SK-N-SH (cell line): ENCODE measurements at regions not wholly inside any gene's neighbourhood (a gene's known extent, or its start where the extent isn't known, plus 50 kb on each side); places are given as distances from the start of the nearest gene placed in this dataset.

Experiments used
- CTCF ChIA-PET: fragments of 300-600, 350-600 bp; formaldehyde crosslinking; extraction: SDS; loops from one replicate; lab custom pipeline; 2021; lab: Yijun Ruan, JAX
- POLR2A ChIA-PET: fragments of 350-600 bp; sonication (Branson Sonifier 250); formaldehyde crosslinking; extraction: SDS; loops from one replicate; lab custom pipeline; 2020; ENCODE audit warnings: antibody characterized with exemption, inconsistent platforms; lab: Yijun Ruan, JAX
- DNase-seq: peaks from one replicate; pipeline ENCODE4 v3.0.0; 2012
- H2AFZ ChIP-seq: fragments of 200-600 bp; sonication (generic); 2 replicates; pipeline ENCODE4 v1.8.1; 2016; ENCODE audit warnings: antibody characterized with exemption, mild to moderate bottlenecking, low read depth
- H3F3A ChIP-seq: fragments of 200-600 bp; sonication (generic); replicated peaks from 2 replicates; pipeline ENCODE3; 2016; ENCODE audit warnings: antibody characterized with exemption, mild to moderate bottlenecking; ENCODE audit not compliant: insufficient read depth
- H3K27ac ChIP-seq, 2 experiments: fragments of 200-500 bp in 1 of 2; fragments of 200-600 bp in 1 of 2; sonication (Bioruptor generic) in 1 of 2; sonication (generic), shearing (Covaris generic) in 1 of 2; 2 replicates each; pipeline versions ENCODE4 v1.5.1 to v1.6.1; 2014 to 2016; ENCODE audit warnings: low read depth in 2 of 2, inconsistent platforms in 1 of 2, low read length in 1 of 2, mild to moderate bottlenecking in 1 of 2, mixed read lengths in 1 of 2
- H3K27me3 ChIP-seq: fragments of 200-600 bp; sonication (generic), shearing (Covaris generic); 2 replicates; pipeline ENCODE4 v1.6.1; 2016; ENCODE audit warnings: mixed run types; ENCODE audit not compliant: insufficient read depth
- H3K36me3 ChIP-seq, 2 experiments: fragments of 200-500 bp in 1 of 2; fragments of 200-600 bp in 1 of 2; sonication (Bioruptor generic) in 1 of 2; sonication (generic) in 1 of 2; replicated peaks in 1 of 2; 2 replicates each; pipeline versions ENCODE3 to v1.5.1; 2014 to 2016; ENCODE audit warnings: low read length in 1 of 2, mild to moderate bottlenecking in 1 of 2; ENCODE audit not compliant: insufficient read depth in 2 of 2, control insufficient read depth in 1 of 2
- H3K4me1 ChIP-seq, 2 experiments: fragments of 200-500 bp in 1 of 2; fragments of 200-600 bp in 1 of 2; sonication (Bioruptor generic) in 1 of 2; sonication (generic), shearing (Covaris generic) in 1 of 2; 2 replicates each; pipeline versions ENCODE4 v1.5.1 to v1.6.1; 2014 to 2016; ENCODE audit warnings: low read depth in 1 of 2, low read length in 1 of 2, mixed run types in 1 of 2; ENCODE audit not compliant: insufficient read depth in 2 of 2, control insufficient read depth in 1 of 2
- H3K4me2 ChIP-seq: fragments of 200-600 bp; sonication (generic), shearing (Covaris generic); 2 replicates; pipeline ENCODE4 v1.6.1; 2017; ENCODE audit warnings: mixed run types
- H3K4me3 ChIP-seq, 2 experiments: fragments of 200-500 bp in 1 of 2; fragments of 200-600 bp in 1 of 2; sonication (Bioruptor generic) in 1 of 2; sonication (generic), shearing (Covaris generic) in 1 of 2; 2 replicates each; pipeline versions ENCODE4 v1.5.1 to v1.8.1; 2014 to 2016; ENCODE audit warnings: low read depth in 2 of 2, inconsistent platforms in 1 of 2, low read length in 1 of 2, mild to moderate bottlenecking in 1 of 2, mixed read lengths in 1 of 2, moderate library complexity in 1 of 2
- H3K79me2 ChIP-seq: fragments of 200-600 bp; sonication (generic); 2 replicates; pipeline ENCODE4 v1.8.1; 2017; ENCODE audit warnings: mild to moderate bottlenecking; ENCODE audit not compliant: insufficient read depth
- H3K9ac ChIP-seq: fragments of 200-600 bp; sonication (generic); 2 replicates; pipeline ENCODE4 v1.6.1; 2017; ENCODE audit warnings: mixed run types
- H3K9me2 ChIP-seq: fragments of 200-600 bp; sonication (generic); 2 replicates; pipeline ENCODE4 v1.6.1; 2017; ENCODE audit warnings: mixed run types
- H3K9me3 ChIP-seq: fragments of 200-600 bp; sonication (generic); 2 replicates; pipeline ENCODE4 v1.6.1; 2017; ENCODE audit warnings: mixed run types, mild to moderate bottlenecking, moderate library complexity
- H4K20me1 ChIP-seq: fragments of 200-600 bp; sonication (generic); 2 replicates; pipeline ENCODE4 v1.6.1; 2017; ENCODE audit warnings: mild to moderate bottlenecking, mixed run types; ENCODE audit not compliant: insufficient read depth
- CTCF ChIP-seq: fragments of 200-600 bp; sonication (generic); IDR thresholded peaks from 2 replicates; pipeline ENCODE4 v1.6.1; 2017; ENCODE audit warnings: antibody characterized with exemption, mild to moderate bottlenecking, moderate library complexity
- ELF1 ChIP-seq: IDR thresholded peaks from 2 replicates; pipeline ENCODE4 v1.4.0; 2012
- FOXJ3 ChIP-seq: sonication (generic); formaldehyde crosslinking; IDR thresholded peaks from 2 replicates; pipeline ENCODE4 v1.5.1; 2020; ENCODE audit warnings: mild to moderate bottlenecking, missing genetic modification reagents
- GATA2 ChIP-seq: sonication (generic); formaldehyde crosslinking; IDR thresholded peaks from 2 replicates; pipeline ENCODE4 v1.5.0; 2020; ENCODE audit warnings: mild to moderate bottlenecking, missing genetic modification reagents
- MXI1 ChIP-seq: IDR thresholded peaks from 2 replicates; pipeline ENCODE4 v1.6.1; 2012; ENCODE audit warnings: mild to moderate bottlenecking, low read depth, low read length, improper control_type of control experiment
- NFIC ChIP-seq: IDR thresholded peaks from 2 replicates; pipeline ENCODE4 v1.4.0; 2012; ENCODE audit warnings: borderline replicate concordance
- NRF1 ChIP-seq: IDR thresholded peaks from 2 replicates; pipeline ENCODE4 v1.6.1; 2012; ENCODE audit warnings: low read depth, mild to moderate bottlenecking, low read length
- POLR2AphosphoS5 ChIP-seq: IDR thresholded peaks from 2 replicates; pipeline ENCODE4 v1.6.1; 2012; ENCODE audit warnings: low read depth, low read length
- RAD21 ChIP-seq: IDR thresholded peaks from 2 replicates; pipeline ENCODE4 v1.6.1; 2012; ENCODE audit warnings: mild to moderate bottlenecking, low read length
- RCOR1 ChIP-seq: fragments of 150-350 bp; IDR thresholded peaks from 2 replicates; pipeline ENCODE4 v1.6.1; 2017; ENCODE audit warnings: antibody characterized with exemption, low read length
- REST ChIP-seq: IDR thresholded peaks from 2 replicates; pipeline ENCODE4 v1.6.1; 2012; ENCODE audit warnings: mild to moderate bottlenecking, low read depth, low read length, moderate library complexity
- RFX5 ChIP-seq: IDR thresholded peaks from 2 replicates; pipeline ENCODE4 v1.6.1; 2012; ENCODE audit warnings: mild to moderate bottlenecking, improper control_type of control experiment, low read length
- RXRA ChIP-seq: IDR thresholded peaks from 2 replicates; pipeline ENCODE4 v1.4.0; 2012; ENCODE audit warnings: low read depth, mild to moderate bottlenecking, borderline replicate concordance
- TEAD4 ChIP-seq: IDR thresholded peaks from 2 replicates; pipeline ENCODE4 v1.4.0; 2012; ENCODE audit warnings: mild to moderate bottlenecking, borderline replicate concordance; ENCODE audit not compliant: insufficient read depth
- WGBS: methylation state at CpG from one replicate; pipeline ENCODE4 v1.1.6; 2017; ENCODE audit warnings: low lambda C conversion rate; 5-methylcytosine and 5-hydroxymethylcytosine counted together
- TF ChIP-seq, protein P1 (sequence below): IDR thresholded peaks from 2 replicates; pipeline ENCODE4; 2012
- TF ChIP-seq, protein P2 (sequence below): IDR thresholded peaks from 2 replicates; pipeline ENCODE4 v1.4.0; 2012; ENCODE audit warnings: low read depth

DNA sequence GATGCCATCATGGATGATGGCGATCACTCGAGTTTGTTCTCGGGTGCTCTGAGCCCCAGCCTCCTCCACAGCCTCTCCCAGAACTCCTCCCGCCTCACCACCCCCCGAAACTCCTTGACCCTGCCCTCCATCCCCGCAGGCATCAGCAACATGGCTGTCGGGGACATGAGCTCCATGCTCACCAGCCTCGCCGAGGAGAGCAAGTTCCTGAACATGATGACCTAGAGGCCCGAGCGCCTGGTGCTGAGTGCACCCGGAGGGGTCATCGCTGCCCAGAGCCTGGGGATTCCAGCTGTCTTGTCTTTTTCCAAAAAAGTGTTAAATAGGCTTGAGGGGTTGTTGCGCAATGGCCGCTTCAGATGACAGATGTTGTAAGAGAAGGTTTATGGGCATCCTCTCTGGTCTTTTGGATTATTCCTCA is 254.8 kb downstream of the GLI2 start:
- H3K4me3 ChIP-seq: no peak overlapping the region
- no peak overlapping the region for H2AFZ ChIP-seq
- H3K4me2 ChIP-seq: no peak overlapping the region
- H3K36me3 ChIP-seq: peaks cover 9 to 40% of the 10 kb centered on the region in 2 experiments
- H3K9me2 ChIP-seq: no peaks in the 10 kb centered on the region
- no peak for TF ChIP-seq RFX5
- TF ChIP-seq NFIC: no peak
- no peak for TF ChIP-seq TEAD4
- TF ChIP-seq, protein P1, sequence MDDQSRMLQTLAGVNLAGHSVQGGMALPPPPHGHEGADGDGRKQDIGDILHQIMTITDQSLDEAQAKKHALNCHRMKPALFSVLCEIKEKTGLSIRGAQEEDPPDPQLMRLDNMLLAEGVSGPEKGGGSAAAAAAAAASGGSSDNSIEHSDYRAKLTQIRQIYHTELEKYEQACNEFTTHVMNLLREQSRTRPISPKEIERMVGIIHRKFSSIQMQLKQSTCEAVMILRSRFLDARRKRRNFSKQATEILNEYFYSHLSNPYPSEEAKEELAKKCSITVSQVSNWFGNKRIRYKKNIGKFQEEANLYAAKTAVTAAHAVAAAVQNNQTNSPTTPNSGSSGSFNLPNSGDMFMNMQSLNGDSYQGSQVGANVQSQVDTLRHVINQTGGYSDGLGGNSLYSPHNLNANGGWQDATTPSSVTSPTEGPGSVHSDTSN: no peak
- no peak for TF ChIP-seq MXI1
- TF ChIP-seq RAD21: no peak
- TF ChIP-seq FOXJ3: no peak
- no peak for TF ChIP-seq RCOR1
- ChIA-PET POLR2A (no interaction called here), CTCF (interaction anchor here (0.6 to 1.1 kb wide), 2 partner anchors 9 to 1268 kb away, joined by 3 read pairs; no protein-coding TSS in a partner anchor)
- H3K4me1 ChIP-seq: no peaks in the 10 kb centered on the region
- 96% methylated on average over 13 of the region's 15 CpGs for WGBS
- H3F3A ChIP-seq: no peaks in the 10 kb centered on the region
- H4K20me1 ChIP-seq: no peaks in the 10 kb centered on the region
- H3K9ac ChIP-seq: no peak overlapping the region
- H3K27ac ChIP-seq: no peak overlapping the region
- no peaks in the 10 kb centered on the region for H3K79me2 ChIP-seq
- H3K27me3 ChIP-seq: no peaks in the 10 kb centered on the region
- no peaks in the 10 kb centered on the region for H3K9me3 ChIP-seq
- DNase-seq: no peak

DNA sequence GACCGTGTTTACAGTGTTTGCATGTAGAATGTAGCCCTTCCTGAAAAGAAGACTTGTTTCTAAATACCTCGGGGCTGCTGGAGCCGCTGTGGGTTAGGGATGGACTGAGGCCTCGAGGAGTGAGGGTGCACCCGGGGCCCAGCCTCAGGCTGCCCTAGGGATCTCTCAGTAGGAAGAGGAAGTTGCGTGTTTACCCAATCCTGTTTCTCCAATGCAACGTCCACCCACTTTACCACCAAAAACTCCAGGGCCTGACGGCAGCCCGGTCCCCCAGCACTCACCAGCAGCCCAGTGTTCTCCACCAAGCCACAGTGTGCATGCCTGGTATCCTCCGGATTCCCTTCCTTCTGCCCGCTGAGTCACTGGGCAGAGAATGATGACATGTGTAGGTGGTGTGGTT is 255.8 kb downstream of the GLI2 start:
- 92% methylated on average over 11 of the region's 11 CpGs for WGBS
- H2AFZ ChIP-seq: no peak overlapping the region
- no peak overlapping the region for H3K27ac ChIP-seq
- no peak for TF ChIP-seq ELF1
- no peak for TF ChIP-seq RFX5
- TF ChIP-seq, protein P2, sequence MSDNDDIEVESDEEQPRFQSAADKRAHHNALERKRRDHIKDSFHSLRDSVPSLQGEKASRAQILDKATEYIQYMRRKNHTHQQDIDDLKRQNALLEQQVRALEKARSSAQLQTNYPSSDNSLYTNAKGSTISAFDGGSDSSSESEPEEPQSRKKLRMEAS: no peak
- TF ChIP-seq RXRA: no peak
- TF ChIP-seq NRF1: no peak
- TF ChIP-seq CTCF: no peak
- TF ChIP-seq POLR2AphosphoS5: no peak
- no peak for TF ChIP-seq GATA2 (CRISPR knock-in tag)
- TF ChIP-seq REST: no peak
- no peaks in the 10 kb centered on the region for H3F3A ChIP-seq
- H3K9ac ChIP-seq: no peak overlapping the region
- H3K4me1 ChIP-seq: no peaks in the 10 kb centered on the region
- H3K79me2 ChIP-seq: no peaks in the 10 kb centered on the region
- no peaks in the 10 kb centered on the region for H3K9me3 ChIP-seq
- CTCF ChIA-PET: no interaction called here
- no peak overlapping the region for H3K4me2 ChIP-seq
- DNase-seq: no peak
- POLR2A ChIA-PET: no interaction called here
- no peaks in the 10 kb centered on the region for H4K20me1 ChIP-seq
- H3K4me3 ChIP-seq: no peak overlapping the region
- no peaks in the 10 kb centered on the region for H3K9me2 ChIP-seq
- no peaks in the 10 kb centered on the region for H3K27me3 ChIP-seq
- H3K36me3 ChIP-seq: peaks cover 6 to 30% of the 10 kb centered on the region in 2 experiments
